WTC11 (cell line): ENCODE measurements at regions not wholly inside any gene's neighbourhood (a gene's known extent, or its start where the extent isn't known, plus 50 kb on each side); places are given as distances from the start of the nearest gene placed in this dataset.

Source experiments
- ATAC-seq: fragments of 200-7000 bp; cut with Tn5 transposase; 2 replicates; pipeline ENCODE4 v1.10.0; 2021; ENCODE audit warnings: mild to moderate bottlenecking, moderate library complexity
- CTCF ChIA-PET: fragments of 300-600 bp; sonication (Branson Sonifier 250); formaldehyde crosslinking; loops from one replicate; lab custom pipeline; 2021; ENCODE audit warnings: antibody characterized with exemption; lab: Charles Lee
- POLR2A ChIA-PET: fragments of 350-600 bp; sonication (Branson Sonifier 250); formaldehyde crosslinking; loops from one replicate; lab custom pipeline; 2021; ENCODE audit warnings: antibody characterized with exemption; lab: Charles Lee
- DNase-seq: peaks from one replicate; pipeline ENCODE4 v3.0.0; 2021; ENCODE audit warnings: low spot score
- H3K27ac Mint-ChIP-seq: 2 replicates; pipeline ENCODE4 v1.8.0; 2021; ENCODE audit warnings: mixed read lengths
- H3K27me3 Mint-ChIP-seq: 2 replicates; pipeline ENCODE4 v1.8.0; 2021; ENCODE audit warnings: low read depth, mild to moderate bottlenecking, moderate library complexity, mixed read lengths
- H3K36me3 Mint-ChIP-seq: 2 replicates; pipeline ENCODE4 v1.8.0; 2021; ENCODE audit warnings: mixed read lengths
- H3K4me1 Mint-ChIP-seq: 2 replicates; pipeline ENCODE4 v1.8.0; 2022; ENCODE audit warnings: mixed read lengths
- H3K4me3 Mint-ChIP-seq: 2 replicates; pipeline ENCODE4 v1.8.0; 2021; ENCODE audit warnings: mild to moderate bottlenecking, moderate library complexity, mixed read lengths
- H3K9me3 Mint-ChIP-seq: 2 replicates; pipeline ENCODE4 v1.8.0; 2021; ENCODE audit warnings: mixed read lengths
- CREM ChIP-seq: sonication (generic); formaldehyde crosslinking; IDR thresholded peaks from 2 replicates; pipeline ENCODE4 v1.8.1; 2022; ENCODE audit warnings: mild to moderate bottlenecking, missing genetic modification reagents, moderate library complexity
- ELF4 ChIP-seq: sonication (generic); formaldehyde crosslinking; IDR thresholded peaks from 2 replicates; pipeline ENCODE4 v1.8.1; 2022; ENCODE audit warnings: low read depth, mild to moderate bottlenecking, moderate library complexity, missing genetic modification reagents
- ESRRA ChIP-seq: sonication (generic); formaldehyde crosslinking; IDR thresholded peaks from 2 replicates; pipeline ENCODE4 v1.8.1; 2022; ENCODE audit warnings: mild to moderate bottlenecking, missing genetic modification reagents, borderline replicate concordance
- FOXK1 ChIP-seq: sonication (generic); formaldehyde crosslinking; IDR thresholded peaks from 2 replicates; pipeline ENCODE4 v1.8.0; 2022; ENCODE audit warnings: mild to moderate bottlenecking, moderate library complexity, missing genetic modification reagents
- GRHL2 ChIP-seq: fragments of 250-450 bp; sonication (Bioruptor Pico); IDR thresholded peaks from 2 replicates; pipeline ENCODE4 v1.8.0; 2022; ENCODE audit warnings: mild to moderate bottlenecking, moderate library complexity; ENCODE audit not compliant: insufficient replicate concordance, severe bottlenecking
- HMGA2 ChIP-seq: fragments of 250-450 bp; sonication (Bioruptor Pico); IDR thresholded peaks from 2 replicates; pipeline ENCODE4 v1.4.0; 2021; ENCODE audit warnings: mild to moderate bottlenecking, moderate library complexity
- SMAD3 ChIP-seq: sonication (generic); formaldehyde crosslinking; IDR thresholded peaks from 2 replicates; pipeline ENCODE4 v1.8.0; 2022; ENCODE audit warnings: missing genetic modification reagents, mild to moderate bottlenecking, borderline replicate concordance
- SMAD4 ChIP-seq: sonication (generic); formaldehyde crosslinking; IDR thresholded peaks from 2 replicates; pipeline ENCODE4 v1.8.0; 2022; ENCODE audit warnings: mild to moderate bottlenecking, missing genetic modification reagents
- TEAD1 ChIP-seq: sonication (generic); formaldehyde crosslinking; IDR thresholded peaks from 2 replicates; pipeline ENCODE4 v1.8.0; 2022; ENCODE audit warnings: mild to moderate bottlenecking, missing genetic modification reagents
- TEAD4 ChIP-seq: sonication (generic); formaldehyde crosslinking; IDR thresholded peaks from 2 replicates; pipeline ENCODE4 v1.8.0; 2022; ENCODE audit warnings: mild to moderate bottlenecking, missing genetic modification reagents
- TP53 ChIP-seq: sonication (generic); formaldehyde crosslinking; IDR thresholded peaks from 2 replicates; pipeline ENCODE4 v1.8.1; 2023; ENCODE audit warnings: mild to moderate bottlenecking, missing genetic modification reagents
- ZNF232 ChIP-seq: sonication (generic); formaldehyde crosslinking; IDR thresholded peaks from 2 replicates; pipeline ENCODE4 v1.8.0; 2022; ENCODE audit warnings: mild to moderate bottlenecking, missing genetic modification reagents
- ZNF263 ChIP-seq: sonication (generic); formaldehyde crosslinking; IDR thresholded peaks from 2 replicates; pipeline ENCODE4 v1.8.1; 2022; ENCODE audit warnings: low read depth, mild to moderate bottlenecking, moderate library complexity, missing genetic modification reagents
- ZNF396 ChIP-seq: fragments of 250-450 bp; sonication (Bioruptor Pico); IDR thresholded peaks from 2 replicates; pipeline ENCODE4 v1.8.0; 2021; ENCODE audit warnings: mild to moderate bottlenecking, moderate library complexity, borderline replicate concordance
- ZNF423 ChIP-seq: fragments of 250-450 bp; sonication (Bioruptor Pico); IDR thresholded peaks from 2 replicates; pipeline ENCODE4 v2.1.2; 2022; ENCODE audit warnings: mild to moderate bottlenecking, moderate library complexity
- TF ChIP-seq, protein P1 (sequence below): fragments of 250-450 bp; sonication (Bioruptor Pico); IDR thresholded peaks from 2 replicates; pipeline ENCODE4 v1.9.0; 2021; ENCODE audit warnings: mild to moderate bottlenecking
- TF ChIP-seq, protein P2 (sequence below): fragments of 250-450 bp; sonication (Bioruptor Pico); IDR thresholded peaks from 2 replicates; pipeline ENCODE4 v2.1.2; 2022; ENCODE audit warnings: mild to moderate bottlenecking, moderate library complexity
- TF ChIP-seq, protein P3 (sequence below): sonication (generic); formaldehyde crosslinking; IDR thresholded peaks from 2 replicates; pipeline ENCODE4 v1.8.1; 2022; ENCODE audit warnings: low read depth, mild to moderate bottlenecking, moderate library complexity, missing genetic modification reagents, borderline replicate concordance
- TF ChIP-seq, protein P4 (sequence below): sonication (generic); formaldehyde crosslinking; IDR thresholded peaks from 2 replicates; pipeline ENCODE4 v1.8.1; 2023; ENCODE audit warnings: mild to moderate bottlenecking, missing genetic modification reagents, moderate library complexity
- TF ChIP-seq, protein P5 (sequence below): fragments of 250-450 bp; sonication (Bioruptor Pico); IDR thresholded peaks from 2 replicates; pipeline ENCODE4 v1.9.0; 2021; ENCODE audit warnings: moderate library complexity, mild to moderate bottlenecking, inconsistent platforms, borderline replicate concordance

DNA sequence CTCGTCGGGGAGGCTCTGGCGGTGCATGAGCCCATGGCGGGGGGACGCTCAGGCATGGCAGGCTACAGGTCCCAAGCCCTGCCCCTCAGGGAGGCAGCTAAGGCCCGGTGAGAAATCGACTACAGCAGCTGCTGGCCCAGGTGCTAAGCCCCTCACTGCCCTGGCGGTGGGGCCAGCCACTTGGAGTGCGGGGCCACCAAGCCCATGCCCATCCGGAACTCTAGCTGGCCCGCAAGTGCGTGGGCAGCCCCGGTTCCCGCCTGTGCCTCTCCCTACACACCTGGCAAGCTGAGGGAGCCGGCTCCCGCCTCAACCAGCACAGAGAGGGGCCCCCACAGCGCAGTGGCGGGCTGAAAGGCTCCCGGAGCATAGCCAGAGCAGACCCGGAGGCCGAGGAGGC, 1896.9 kb upstream of the CDH6 start (continued):
- TF ChIP-seq, protein P1, sequence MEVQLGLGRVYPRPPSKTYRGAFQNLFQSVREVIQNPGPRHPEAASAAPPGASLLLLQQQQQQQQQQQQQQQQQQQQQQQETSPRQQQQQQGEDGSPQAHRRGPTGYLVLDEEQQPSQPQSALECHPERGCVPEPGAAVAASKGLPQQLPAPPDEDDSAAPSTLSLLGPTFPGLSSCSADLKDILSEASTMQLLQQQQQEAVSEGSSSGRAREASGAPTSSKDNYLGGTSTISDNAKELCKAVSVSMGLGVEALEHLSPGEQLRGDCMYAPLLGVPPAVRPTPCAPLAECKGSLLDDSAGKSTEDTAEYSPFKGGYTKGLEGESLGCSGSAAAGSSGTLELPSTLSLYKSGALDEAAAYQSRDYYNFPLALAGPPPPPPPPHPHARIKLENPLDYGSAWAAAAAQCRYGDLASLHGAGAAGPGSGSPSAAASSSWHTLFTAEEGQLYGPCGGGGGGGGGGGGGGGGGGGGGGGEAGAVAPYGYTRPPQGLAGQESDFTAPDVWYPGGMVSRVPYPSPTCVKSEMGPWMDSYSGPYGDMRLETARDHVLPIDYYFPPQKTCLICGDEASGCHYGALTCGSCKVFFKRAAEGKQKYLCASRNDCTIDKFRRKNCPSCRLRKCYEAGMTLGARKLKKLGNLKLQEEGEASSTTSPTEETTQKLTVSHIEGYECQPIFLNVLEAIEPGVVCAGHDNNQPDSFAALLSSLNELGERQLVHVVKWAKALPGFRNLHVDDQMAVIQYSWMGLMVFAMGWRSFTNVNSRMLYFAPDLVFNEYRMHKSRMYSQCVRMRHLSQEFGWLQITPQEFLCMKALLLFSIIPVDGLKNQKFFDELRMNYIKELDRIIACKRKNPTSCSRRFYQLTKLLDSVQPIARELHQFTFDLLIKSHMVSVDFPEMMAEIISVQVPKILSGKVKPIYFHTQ = no peak
- TF ChIP-seq, protein P2, sequence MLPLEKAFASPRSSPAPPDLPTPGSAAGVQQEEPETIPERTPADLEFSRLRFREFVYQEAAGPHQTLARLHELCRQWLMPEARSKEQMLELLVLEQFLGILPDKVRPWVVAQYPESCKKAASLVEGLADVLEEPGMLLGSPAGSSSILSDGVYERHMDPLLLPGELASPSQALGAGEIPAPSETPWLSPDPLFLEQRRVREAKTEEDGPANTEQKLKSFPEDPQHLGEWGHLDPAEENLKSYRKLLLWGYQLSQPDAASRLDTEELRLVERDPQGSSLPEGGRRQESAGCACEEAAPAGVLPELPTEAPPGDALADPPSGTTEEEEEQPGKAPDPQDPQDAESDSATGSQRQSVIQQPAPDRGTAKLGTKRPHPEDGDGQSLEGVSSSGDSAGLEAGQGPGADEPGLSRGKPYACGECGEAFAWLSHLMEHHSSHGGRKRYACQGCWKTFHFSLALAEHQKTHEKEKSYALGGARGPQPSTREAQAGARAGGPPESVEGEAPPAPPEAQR (CRISPR knock-in tag) = no peak
- no peak for TF ChIP-seq ELF4 (CRISPR knock-in tag)
- TF ChIP-seq HMGA2 = no peak
- TF ChIP-seq CREM = no peak
- no peak for TF ChIP-seq FOXK1 (CRISPR knock-in tag)
- no peak for TF ChIP-seq ZNF232
- TF ChIP-seq TEAD4 = no peak

DNA sequence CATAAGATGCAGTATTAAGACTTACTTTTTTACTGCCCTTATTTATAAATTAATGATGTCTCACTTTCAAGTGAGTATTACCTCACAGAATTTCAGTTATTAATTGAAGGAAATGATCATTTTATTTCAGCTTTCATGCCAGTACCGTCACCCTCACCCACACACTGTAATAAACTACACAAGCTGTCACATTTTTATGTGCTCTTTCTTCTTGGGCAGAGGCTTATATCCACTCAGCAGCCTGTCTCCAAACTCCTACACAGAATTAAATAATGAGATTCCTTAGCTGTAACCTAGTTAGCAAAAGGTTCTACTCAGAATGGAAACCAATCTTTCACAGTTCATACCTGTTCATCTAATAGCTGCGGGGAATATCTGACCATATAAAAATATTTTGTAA, 1915.8 kb upstream of the CDH6 start:
- H3K9me3 Mint-ChIP-seq = peaks cover 38% of the 10 kb centered on the region
- CTCF ChIA-PET = no interaction called here
- no peak for TF ChIP-seq ESRRA (CRISPR knock-in tag)
- TF ChIP-seq TP53 (CRISPR knock-in tag) = no peak
- TF ChIP-seq ZNF396 (CRISPR knock-in tag) = no peak
- TF ChIP-seq, protein P3, sequence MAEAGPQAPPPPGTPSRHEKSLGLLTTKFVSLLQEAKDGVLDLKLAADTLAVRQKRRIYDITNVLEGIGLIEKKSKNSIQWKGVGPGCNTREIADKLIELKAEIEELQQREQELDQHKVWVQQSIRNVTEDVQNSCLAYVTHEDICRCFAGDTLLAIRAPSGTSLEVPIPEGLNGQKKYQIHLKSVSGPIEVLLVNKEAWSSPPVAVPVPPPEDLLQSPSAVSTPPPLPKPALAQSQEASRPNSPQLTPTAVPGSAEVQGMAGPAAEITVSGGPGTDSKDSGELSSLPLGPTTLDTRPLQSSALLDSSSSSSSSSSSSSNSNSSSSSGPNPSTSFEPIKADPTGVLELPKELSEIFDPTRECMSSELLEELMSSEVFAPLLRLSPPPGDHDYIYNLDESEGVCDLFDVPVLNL (CRISPR knock-in tag) = no peak
- TF ChIP-seq, protein P4, sequence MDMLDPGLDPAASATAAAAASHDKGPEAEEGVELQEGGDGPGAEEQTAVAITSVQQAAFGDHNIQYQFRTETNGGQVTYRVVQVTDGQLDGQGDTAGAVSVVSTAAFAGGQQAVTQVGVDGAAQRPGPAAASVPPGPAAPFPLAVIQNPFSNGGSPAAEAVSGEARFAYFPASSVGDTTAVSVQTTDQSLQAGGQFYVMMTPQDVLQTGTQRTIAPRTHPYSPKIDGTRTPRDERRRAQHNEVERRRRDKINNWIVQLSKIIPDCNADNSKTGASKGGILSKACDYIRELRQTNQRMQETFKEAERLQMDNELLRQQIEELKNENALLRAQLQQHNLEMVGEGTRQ (CRISPR knock-in tag) = no peak
- no peak for TF ChIP-seq HMGA2
- TF ChIP-seq GRHL2 = no peak
- TF ChIP-seq ZNF263 (CRISPR knock-in tag) = no peak
- no peak for TF ChIP-seq SMAD4 (CRISPR knock-in tag)
- no peak for TF ChIP-seq TEAD1 (CRISPR knock-in tag)
- no peak for TF ChIP-seq SMAD3 (CRISPR knock-in tag)
- TF ChIP-seq, all 79 proteins: peak for 0
- Mint-ChIP-seq H3K4me3 (no peak overlapping the region), H3K36me3 (peaks cover 15% of the 10 kb centered on the region), H3K27me3 (no peaks in the 10 kb centered on the region; the same call in 1 of the 2 replicates), H3K4me1 (no peaks in the 10 kb centered on the region), H3K27ac (no peak overlapping the region)
- POLR2A ChIA-PET = no interaction called here
- no peak for ATAC-seq
- no peak for DNase-seq

DNA sequence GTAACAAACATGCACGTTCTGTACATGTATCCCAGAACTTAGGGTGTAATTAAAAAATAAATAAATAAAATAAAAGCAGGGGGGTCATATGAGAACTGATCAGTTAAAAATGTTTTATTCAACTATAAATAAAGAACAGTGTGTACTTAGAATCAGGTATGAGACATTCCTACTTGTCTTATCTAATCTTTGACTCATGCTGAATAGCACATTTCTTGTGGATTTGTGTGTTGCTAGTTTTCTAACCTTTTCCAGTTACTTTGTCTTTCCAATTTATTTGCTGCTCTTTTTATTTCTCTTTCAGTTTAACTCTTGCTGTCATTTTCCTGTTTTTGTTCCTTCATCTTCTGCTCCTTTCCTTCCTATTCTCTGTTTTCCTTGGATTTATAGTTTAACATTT, 1917.1 kb upstream of the CDH6 start:
- CTCF ChIA-PET = no interaction called here
- H3K27me3 Mint-ChIP-seq = no peaks in the 10 kb centered on the region; the same call in 1 of the 2 replicates
- H3K4me1 Mint-ChIP-seq = no peaks in the 10 kb centered on the region
- H3K4me3 Mint-ChIP-seq = no peak overlapping the region
- DNase-seq (no peak), ATAC-seq (no peak)
- H3K27ac Mint-ChIP-seq = no peak overlapping the region
- H3K9me3 Mint-ChIP-seq = peaks cover 49% of the 10 kb centered on the region
- POLR2A ChIA-PET = no interaction called here
- H3K36me3 Mint-ChIP-seq = peaks cover 20% of the 10 kb centered on the region
- TF ChIP-seq HMGA2 (no peak), ZNF423 (CRISPR knock-in tag) (no peak)
- TF ChIP-seq, protein P5, sequence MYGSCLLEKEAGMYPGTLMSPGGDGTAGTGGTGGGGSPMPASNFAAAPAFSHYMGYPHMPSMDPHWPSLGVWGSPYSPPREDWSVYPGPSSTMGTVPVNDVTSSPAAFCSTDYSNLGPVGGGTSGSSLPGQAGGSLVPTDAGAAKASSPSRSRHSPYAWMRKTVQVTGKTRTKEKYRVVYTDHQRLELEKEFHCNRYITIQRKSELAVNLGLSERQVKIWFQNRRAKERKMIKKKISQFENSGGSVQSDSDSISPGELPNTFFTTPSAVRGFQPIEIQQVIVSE (CRISPR knock-in tag) = no peak
